ENCODE measurements at regions not wholly inside any gene's neighbourhood (a gene's known extent, or its start where the extent isn't known, plus 50 kb on each side); places are given as distances from the start of the nearest gene placed in this dataset.
A peak's percentile ranks its signal among the peaks of the same experiment; 100 is the strongest.

- intact Hi-C loops (cut with micrococcal nuclease), result loop anchor here (1.0 to 5.0 kb wide), 4 partner anchors 44 to 195 kb away; partner anchors contain the start of genes MPHOSPH9, MTRFR and PITPNM2
- DNase-seq, result peak; percentile 75
- H3K79me2 ChIP-seq (ENCODE audit: control insufficient read depth, insufficient read depth, low read length), result peaks cover 5% of the 10 kb centered on the region
- ChIA-PET CTCF (interaction anchor here (0.7 to 8.7 kb wide), 47 partner anchors 9 to 574 kb away, joined by 3 to 212 read pairs (median 5); partner anchors contain the start of genes MPHOSPH9, MTRFR, PITPNM2 and TMED2), POLR2A (interaction anchor here (2.2 to 3.5 kb wide), 2 partner anchors 189 to 195 kb away, joined by 15 to 26 read pairs; partner anchors contain the start of genes MPHOSPH9 and MTRFR)
- H4K20me1 ChIP-seq (ENCODE audit: control insufficient read depth, insufficient read depth, low read length, poor library complexity, severe bottlenecking), result no peaks in the 10 kb centered on the region
- H3K36me3 ChIP-seq (replicated peaks in 1 of 2; ENCODE audit: control extremely low read depth in 1 of 2, control insufficient read depth in 1 of 2, extremely low read depth in 1 of 2, insufficient read depth in 2 of 2, low read length in 1 of 2), result peaks cover 0 to 2% of the 10 kb centered on the region in 2 experiments
- Mint-ChIP-seq H3K27ac (peak overlapping the region; percentile 22), H3K27me3 (no peaks in the 10 kb centered on the region), H3K4me1 (peaks cover 29% of the 10 kb centered on the region), H3K4me3 (peak overlapping the region; percentile 27), H3K9me3 (ENCODE audit: insufficient read depth) (no peaks in the 10 kb centered on the region)
- H3K27me3 ChIP-seq (replicated peaks in 1 of 4; ENCODE audit: control extremely low read depth in 1 of 4, control insufficient read depth in 3 of 4, insufficient read depth in 4 of 4, low read length in 3 of 4), result no peaks in the 10 kb centered on the region
- no peak overlapping the region for H3K4me3 ChIP-seq (ENCODE audit: control extremely low read depth in 1 of 5, extremely low read depth in 1 of 5, insufficient read depth in 1 of 5, low read depth in 2 of 5, low read length in 4 of 5)
- H3K4me1 ChIP-seq (ENCODE audit: control insufficient read depth in 2 of 2, insufficient read depth in 2 of 2, low read length in 2 of 2), result peaks cover 9 to 11% of the 10 kb centered on the region in 2 donors
- 6% methylated on average over 6 of the region's 7 CpGs for whole genome bisulfite sequencing (ENCODE audit: insufficient coverage)
- H3K27ac ChIP-seq (ENCODE audit: low read length in 2 of 2), result no peak overlapping the region
- H3K9ac ChIP-seq (ENCODE audit: low read length), result no peak overlapping the region
- H3K4me2 ChIP-seq (replicated peaks; ENCODE audit: low read depth, low read length, poor library complexity, severe bottlenecking), result peak overlapping the region; percentile 53
- H2AFZ ChIP-seq (ENCODE audit: insufficient read depth, low read depth, low read length, poor library complexity, severe bottlenecking), result peak overlapping the region; percentile 47
- TF ChIP-seq CTCF (IDR thresholded peaks at IDR 0.05) (peak; percentile 55), EZH2 (IDR thresholded peaks at IDR 0.05; ENCODE audit: borderline replicate concordance, insufficient read depth, low read depth, low read length, poor library complexity, severe bottlenecking) (no peak)
- no peaks in the 10 kb centered on the region for H3K9me3 ChIP-seq (ENCODE audit: control extremely low read depth in 1 of 3, control insufficient read depth in 2 of 3, insufficient read depth in 1 of 3, low read length in 2 of 3)
- ATAC-seq (ENCODE audit: low read depth), result peak; percentile 94
Observed at GRCh38 chr12:123043536-123044001, 63.1 kb downstream of the ARL6IP4 start.

- ChIA-PET CTCF (interaction anchor here (0.6 to 8.7 kb wide), 48 partner anchors 10 to 575 kb away, joined by 3 to 212 read pairs (median 4); partner anchors contain the start of genes MPHOSPH9, MTRFR, PITPNM2 and TMED2), POLR2A (interaction anchor here (0.6 to 3.5 kb wide), 3 partner anchors 190 to 195 kb away, joined by 3 to 26 read pairs (median 15); partner anchors contain the start of genes MPHOSPH9 and MTRFR)
- no peak overlapping the region for H3K4me3 Mint-ChIP-seq
- no peak for ATAC-seq (ENCODE audit: low read depth)
- Histone ChIP-seq H3K4me2 (replicated peaks; ENCODE audit: low read depth, low read length, poor library complexity, severe bottlenecking) (no peak overlapping the region), H3K27me3 (replicated peaks in 1 of 4; ENCODE audit: control extremely low read depth in 1 of 4, control insufficient read depth in 3 of 4, insufficient read depth in 4 of 4, low read length in 3 of 4) (no peaks in the 10 kb centered on the region), H4K20me1 (ENCODE audit: control insufficient read depth, insufficient read depth, low read length, poor library complexity, severe bottlenecking) (no peaks in the 10 kb centered on the region), H3K4me3 (ENCODE audit: control extremely low read depth in 1 of 5, extremely low read depth in 1 of 5, insufficient read depth in 1 of 5, low read depth in 2 of 5, low read length in 4 of 5) (no peak overlapping the region), H3K79me2 (ENCODE audit: control insufficient read depth, insufficient read depth, low read length) (peaks cover 5% of the 10 kb centered on the region), H3K4me1 (ENCODE audit: control insufficient read depth in 2 of 2, insufficient read depth in 2 of 2, low read length in 2 of 2) (peaks cover 9 to 11% of the 10 kb centered on the region in 2 donors), H3K9me3 (ENCODE audit: control extremely low read depth in 1 of 3, control insufficient read depth in 2 of 3, insufficient read depth in 1 of 3, low read length in 2 of 3) (no peaks in the 10 kb centered on the region), H2AFZ (ENCODE audit: insufficient read depth, low read depth, low read length, poor library complexity, severe bottlenecking) (no peak overlapping the region), H3K36me3 (replicated peaks in 1 of 2; ENCODE audit: control extremely low read depth in 1 of 2, control insufficient read depth in 1 of 2, extremely low read depth in 1 of 2, insufficient read depth in 2 of 2, low read length in 1 of 2) (peaks cover 0 to 2% of the 10 kb centered on the region in 2 experiments), H3K9ac (ENCODE audit: low read length) (no peak overlapping the region), H3K27ac (ENCODE audit: low read length in 2 of 2) (no peak overlapping the region)
- no peak overlapping the region for H3K27ac Mint-ChIP-seq
- no peak for DNase-seq
- intact Hi-C loops (cut with micrococcal nuclease), result loop anchor here (1.0 to 5.0 kb wide), 4 partner anchors 44 to 195 kb away; partner anchors contain the start of genes MPHOSPH9, MTRFR and PITPNM2
- H3K27me3 Mint-ChIP-seq, result no peaks in the 10 kb centered on the region
- 80% methylated on average over 1 of the region's 2 CpGs for WGBS (ENCODE audit: insufficient coverage)
- no peak for TF ChIP-seq CTCF (IDR thresholded peaks at IDR 0.05)
- no peak for TF ChIP-seq EZH2 (IDR thresholded peaks at IDR 0.05; ENCODE audit: borderline replicate concordance, insufficient read depth, low read depth, low read length, poor library complexity, severe bottlenecking)
- H3K4me1 Mint-ChIP-seq, result peaks cover 27% of the 10 kb centered on the region
- no peaks in the 10 kb centered on the region for H3K9me3 Mint-ChIP-seq (ENCODE audit: insufficient read depth)
Observed at GRCh38 chr12:123042833-123043232, 62.4 kb downstream of the ARL6IP4 start.

All from B cell (primary cell).